Bronchial epithelial cell (primary cell): ENCODE measurements at regions not wholly inside any gene's neighbourhood (a gene's known extent, or its start where the extent isn't known, plus 50 kb on each side); places are given as distances from the start of the nearest gene placed in this dataset.

Source experiments
- DNase-seq: peaks from one replicate; pipeline ENCODE4 v3.0.0-alpha.2; 2010; ENCODE audit warnings: low read depth
- FAIRE-seq: peaks from 2 replicates; lab custom pipeline; 2011; peaks lifted over from hg19 to GRCh38; lab: Jason Lieb, UNC
- H3K27me3 ChIP-seq: 2 replicates; pipeline ENCODE4 v1.5.1; 2011; ENCODE audit warnings: low read length; ENCODE audit not compliant: control insufficient read depth, insufficient read depth
- H3K36me3 ChIP-seq: 2 replicates; pipeline ENCODE4 v1.5.1; 2011; ENCODE audit warnings: low read length; ENCODE audit not compliant: control insufficient read depth, insufficient read depth
- H3K4me3 ChIP-seq: 2 replicates; pipeline ENCODE4 v1.5.1; 2011; ENCODE audit warnings: mild to moderate bottlenecking, low read depth, low read length, control low read depth
- TF ChIP-seq, protein P1 (sequence below): IDR thresholded peaks from 2 replicates; pipeline ENCODE4 v1.5.1; 2011; ENCODE audit warnings: mild to moderate bottlenecking, moderate library complexity, low read length, control low read depth, inconsistent platforms; ENCODE audit not compliant: insufficient read depth, severe bottlenecking

DNA sequence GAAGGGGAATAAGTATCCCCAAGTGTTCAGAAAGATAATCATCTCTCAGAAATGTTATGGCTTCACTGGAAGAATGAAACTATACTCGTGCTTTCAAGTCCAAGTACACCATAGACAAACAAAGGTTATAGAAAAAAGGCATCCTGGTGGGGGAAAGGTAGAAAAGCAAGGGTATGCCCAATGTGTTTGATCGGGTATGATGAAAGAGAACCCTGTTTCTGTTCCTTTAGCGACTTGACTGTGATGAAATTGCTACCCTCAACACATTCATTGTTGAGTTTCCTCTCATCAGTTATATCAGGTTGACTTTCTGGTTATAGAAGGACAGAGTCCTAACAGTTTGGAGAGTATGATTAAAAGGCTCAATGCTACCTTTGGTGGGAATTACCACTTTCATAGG, 464.3 kb downstream of the GRXCR1 start:
- DNase-seq (no peak), FAIRE-seq (no peak)
- H3K27me3 ChIP-seq: no peaks in the 10 kb centered on the region
- H3K36me3 ChIP-seq: no peaks in the 10 kb centered on the region
- TF ChIP-seq, protein P1, sequence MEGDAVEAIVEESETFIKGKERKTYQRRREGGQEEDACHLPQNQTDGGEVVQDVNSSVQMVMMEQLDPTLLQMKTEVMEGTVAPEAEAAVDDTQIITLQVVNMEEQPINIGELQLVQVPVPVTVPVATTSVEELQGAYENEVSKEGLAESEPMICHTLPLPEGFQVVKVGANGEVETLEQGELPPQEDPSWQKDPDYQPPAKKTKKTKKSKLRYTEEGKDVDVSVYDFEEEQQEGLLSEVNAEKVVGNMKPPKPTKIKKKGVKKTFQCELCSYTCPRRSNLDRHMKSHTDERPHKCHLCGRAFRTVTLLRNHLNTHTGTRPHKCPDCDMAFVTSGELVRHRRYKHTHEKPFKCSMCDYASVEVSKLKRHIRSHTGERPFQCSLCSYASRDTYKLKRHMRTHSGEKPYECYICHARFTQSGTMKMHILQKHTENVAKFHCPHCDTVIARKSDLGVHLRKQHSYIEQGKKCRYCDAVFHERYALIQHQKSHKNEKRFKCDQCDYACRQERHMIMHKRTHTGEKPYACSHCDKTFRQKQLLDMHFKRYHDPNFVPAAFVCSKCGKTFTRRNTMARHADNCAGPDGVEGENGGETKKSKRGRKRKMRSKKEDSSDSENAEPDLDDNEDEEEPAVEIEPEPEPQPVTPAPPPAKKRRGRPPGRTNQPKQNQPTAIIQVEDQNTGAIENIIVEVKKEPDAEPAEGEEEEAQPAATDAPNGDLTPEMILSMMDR: no peak
- no peak overlapping the region for H3K4me3 ChIP-seq

DNA sequence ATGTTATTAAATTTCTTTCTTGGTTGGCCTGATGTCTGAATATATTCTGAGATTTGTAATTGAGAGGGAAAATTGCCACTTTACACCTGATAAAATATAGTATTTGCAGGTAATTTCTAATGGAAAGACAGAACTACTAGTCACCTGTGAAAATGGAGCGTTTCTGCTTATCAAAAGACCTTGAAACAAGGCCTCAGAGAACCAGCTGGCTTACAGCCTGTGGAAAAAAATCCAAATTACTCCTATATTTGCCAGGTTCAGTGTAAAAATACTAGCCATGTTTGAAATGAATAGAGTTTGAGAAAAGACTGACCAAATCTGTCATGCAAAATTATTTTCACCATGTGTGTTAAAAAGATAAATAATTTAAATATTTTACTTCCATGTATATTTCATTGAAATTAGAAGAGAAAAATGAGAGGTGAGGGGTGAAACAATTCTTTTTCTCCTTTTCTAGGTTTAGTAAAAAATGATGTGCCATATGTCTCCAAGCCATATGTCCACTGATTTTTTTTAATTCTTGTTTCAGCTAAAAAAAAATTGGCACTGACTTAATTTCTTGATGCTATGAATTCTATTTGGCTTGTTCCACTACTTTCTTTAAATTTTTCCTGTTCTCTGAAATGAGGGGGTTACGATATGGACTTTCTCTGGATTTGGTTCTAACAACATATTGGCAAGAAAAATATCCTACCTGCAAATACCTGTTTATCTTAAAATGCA, 464.9 kb downstream of the GRXCR1 start:
- TF ChIP-seq, protein P1: no peak
- DNase-seq: no peak
- Histone ChIP-seq H3K36me3 (no peaks in the 10 kb centered on the region), H3K4me3 (no peak overlapping the region), H3K27me3 (no peaks in the 10 kb centered on the region)
- FAIRE-seq: no peak

DNA sequence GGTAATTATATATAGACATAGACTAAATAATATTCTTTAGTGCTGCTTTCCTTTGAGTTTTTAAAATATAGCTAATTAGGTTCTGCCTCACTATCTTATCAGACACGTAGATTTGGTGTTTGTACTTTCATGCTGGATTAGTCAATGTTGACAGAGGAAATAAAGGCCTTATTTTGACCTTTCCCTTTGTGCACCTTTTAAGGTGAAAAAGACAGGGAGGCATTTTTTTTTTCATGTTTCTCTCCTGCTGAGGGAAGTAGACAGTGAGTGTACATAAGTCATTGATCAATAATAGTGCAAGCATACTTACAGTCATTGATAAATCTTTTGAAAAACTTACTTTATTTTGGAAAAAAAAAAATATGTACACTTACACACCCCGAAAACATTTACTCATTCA, 467.8 kb downstream of the GRXCR1 start:
- Histone ChIP-seq H3K36me3 (no peaks in the 10 kb centered on the region), H3K27me3 (no peaks in the 10 kb centered on the region), H3K4me3 (no peak overlapping the region)
- TF ChIP-seq, protein P1: no peak
- DNase-seq (peak; percentile 80), FAIRE-seq (no peak)

DNA sequence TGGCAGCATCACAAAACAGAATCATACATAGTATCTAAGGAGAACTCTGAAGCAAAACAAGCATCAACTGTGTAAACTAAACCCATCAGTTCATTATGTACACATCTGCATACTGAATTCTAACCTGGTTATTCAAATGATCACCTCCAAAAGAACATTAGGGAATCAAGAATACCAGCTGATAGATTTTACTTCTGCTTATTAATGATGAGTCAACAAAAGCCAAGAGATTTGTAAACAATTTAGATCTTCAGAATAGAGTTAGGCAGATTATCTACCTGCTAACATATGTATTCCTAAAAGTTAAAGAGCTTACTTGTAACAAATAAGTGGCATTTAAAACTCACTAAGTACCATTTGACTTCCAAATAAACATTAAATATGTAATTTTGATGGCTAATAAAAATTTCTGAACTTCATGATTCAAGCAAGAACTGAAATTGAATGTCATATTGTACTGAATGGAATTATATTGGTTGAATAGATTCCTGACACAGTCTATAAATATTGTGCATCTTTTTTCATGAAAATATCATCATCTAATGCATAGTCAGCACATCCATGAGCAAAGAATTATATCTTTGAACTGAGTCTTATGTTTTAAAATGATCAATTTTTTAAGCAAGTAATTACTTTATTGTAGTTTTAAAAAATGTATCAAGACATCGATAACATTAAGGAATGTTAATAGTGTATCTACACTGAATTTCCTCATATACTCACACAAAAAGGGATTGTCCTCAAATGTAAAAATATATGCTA, 470.5 kb downstream of the GRXCR1 start:
- Histone ChIP-seq H3K27me3 (no peaks in the 10 kb centered on the region), H3K4me3 (no peak overlapping the region), H3K36me3 (no peaks in the 10 kb centered on the region)
- FAIRE-seq: no peak
- TF ChIP-seq, protein P1: no peak
- no peak for DNase-seq

DNA sequence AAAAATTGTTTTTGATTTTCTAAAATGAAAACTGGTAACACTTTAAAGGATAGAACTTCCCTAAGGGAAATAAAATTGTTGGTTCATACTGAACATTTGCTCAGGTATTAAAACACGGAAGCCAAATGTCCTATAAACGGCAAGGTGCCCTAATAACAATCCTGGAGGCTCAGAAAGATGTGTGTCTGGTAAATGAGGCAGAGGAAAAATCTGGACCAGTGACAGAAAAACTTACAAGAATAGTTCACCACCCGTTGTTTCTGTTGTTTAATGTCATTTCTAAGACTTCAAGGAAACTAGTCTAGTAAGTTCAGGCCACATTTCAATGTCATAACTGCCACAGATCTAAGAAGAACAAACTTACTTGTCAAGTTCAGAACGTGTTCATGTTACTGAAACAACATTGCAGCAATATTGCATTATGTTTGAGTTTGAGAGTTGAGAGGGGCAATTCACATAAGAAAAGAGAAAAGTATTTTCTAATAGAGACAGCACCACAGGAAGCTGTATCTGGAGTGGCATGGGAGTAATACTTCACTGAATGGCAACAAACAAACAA, 476.6 kb downstream of the GRXCR1 start:
- FAIRE-seq: no peak
- TF ChIP-seq, protein P1: no peak

More for the DNA sequence above, 476.6 kb downstream of the GRXCR1 start:
- no peaks in the 10 kb centered on the region for H3K27me3 ChIP-seq
- DNase-seq: no peak
- no peaks in the 10 kb centered on the region for H3K36me3 ChIP-seq
- H3K4me3 ChIP-seq: no peak overlapping the region
